ENCODE measurements at regions not wholly inside any gene's neighbourhood (a gene's known extent, or its start where the extent isn't known, plus 50 kb on each side); places are given as distances from the start of the nearest gene placed in this dataset.
A peak's percentile ranks its signal among the peaks of the same experiment; 100 is the strongest.

DNA sequence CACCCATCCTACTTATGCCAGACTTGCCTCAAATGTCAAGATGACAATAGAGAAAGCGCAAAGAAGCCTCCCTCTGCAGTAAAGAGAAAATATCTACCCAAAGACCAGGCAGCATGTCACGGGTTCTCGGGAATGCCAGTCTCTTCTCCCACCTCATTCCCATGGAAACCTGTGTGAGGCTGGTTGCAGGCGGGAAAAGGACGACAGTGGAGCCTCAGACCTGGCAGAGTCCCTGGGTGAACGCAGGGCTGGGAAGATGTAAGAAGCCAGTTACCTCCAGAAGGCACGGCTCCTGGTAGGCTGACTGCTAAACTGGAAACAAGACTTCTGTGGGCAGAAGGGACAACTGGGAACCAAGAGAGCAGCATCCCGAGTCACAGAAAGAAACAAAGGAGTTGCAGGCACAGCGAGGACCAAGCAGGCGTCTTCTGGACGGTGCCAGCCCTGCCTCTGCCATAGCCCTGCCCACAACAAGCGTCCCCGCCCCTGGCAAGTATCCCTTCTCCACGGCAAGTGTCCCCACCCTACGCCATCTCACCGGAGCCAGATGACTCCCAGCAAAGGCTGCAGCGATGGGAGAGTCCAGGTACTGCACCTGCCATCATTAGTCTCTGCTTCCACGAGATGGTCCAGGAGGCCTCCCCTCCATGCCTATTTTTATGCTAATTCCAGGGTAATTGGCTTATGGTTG is 440.8 kb upstream of the MYT1L start:
- H3K27ac ChIP-seq (ENCODE audit: low read depth in 1 of 2, low read length in 2 of 2) = no peak overlapping the region
- DNase-seq (ENCODE audit: low spot score) = no peak
- no peak for TF ChIP-seq SP1 (IDR thresholded peaks at IDR 0.05)
- TF ChIP-seq HNF4A (conservative IDR thresholded peaks at IDR 0.05) = no peak
- TF ChIP-seq RXRA (IDR thresholded peaks at IDR 0.05) = no peak
- no peak for TF ChIP-seq GABPA (IDR thresholded peaks at IDR 0.05 in 1 of 2, conservative IDR thresholded peaks at IDR 0.05 in 1 of 2)
- no peak for TF ChIP-seq TAF1 (conservative IDR thresholded peaks at IDR 0.05)
- TF ChIP-seq, protein P1, sequence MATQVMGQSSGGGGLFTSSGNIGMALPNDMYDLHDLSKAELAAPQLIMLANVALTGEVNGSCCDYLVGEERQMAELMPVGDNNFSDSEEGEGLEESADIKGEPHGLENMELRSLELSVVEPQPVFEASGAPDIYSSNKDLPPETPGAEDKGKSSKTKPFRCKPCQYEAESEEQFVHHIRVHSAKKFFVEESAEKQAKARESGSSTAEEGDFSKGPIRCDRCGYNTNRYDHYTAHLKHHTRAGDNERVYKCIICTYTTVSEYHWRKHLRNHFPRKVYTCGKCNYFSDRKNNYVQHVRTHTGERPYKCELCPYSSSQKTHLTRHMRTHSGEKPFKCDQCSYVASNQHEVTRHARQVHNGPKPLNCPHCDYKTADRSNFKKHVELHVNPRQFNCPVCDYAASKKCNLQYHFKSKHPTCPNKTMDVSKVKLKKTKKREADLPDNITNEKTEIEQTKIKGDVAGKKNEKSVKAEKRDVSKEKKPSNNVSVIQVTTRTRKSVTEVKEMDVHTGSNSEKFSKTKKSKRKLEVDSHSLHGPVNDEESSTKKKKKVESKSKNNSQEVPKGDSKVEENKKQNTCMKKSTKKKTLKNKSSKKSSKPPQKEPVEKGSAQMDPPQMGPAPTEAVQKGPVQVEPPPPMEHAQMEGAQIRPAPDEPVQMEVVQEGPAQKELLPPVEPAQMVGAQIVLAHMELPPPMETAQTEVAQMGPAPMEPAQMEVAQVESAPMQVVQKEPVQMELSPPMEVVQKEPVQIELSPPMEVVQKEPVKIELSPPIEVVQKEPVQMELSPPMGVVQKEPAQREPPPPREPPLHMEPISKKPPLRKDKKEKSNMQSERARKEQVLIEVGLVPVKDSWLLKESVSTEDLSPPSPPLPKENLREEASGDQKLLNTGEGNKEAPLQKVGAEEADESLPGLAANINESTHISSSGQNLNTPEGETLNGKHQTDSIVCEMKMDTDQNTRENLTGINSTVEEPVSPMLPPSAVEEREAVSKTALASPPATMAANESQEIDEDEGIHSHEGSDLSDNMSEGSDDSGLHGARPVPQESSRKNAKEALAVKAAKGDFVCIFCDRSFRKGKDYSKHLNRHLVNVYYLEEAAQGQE (IDR thresholded peaks at IDR 0.05) = no peak
- TF ChIP-seq EGR1 (IDR thresholded peaks at IDR 0.05; ENCODE audit: low read depth in 2 of 2) = no peak
- TF ChIP-seq, protein P2, sequence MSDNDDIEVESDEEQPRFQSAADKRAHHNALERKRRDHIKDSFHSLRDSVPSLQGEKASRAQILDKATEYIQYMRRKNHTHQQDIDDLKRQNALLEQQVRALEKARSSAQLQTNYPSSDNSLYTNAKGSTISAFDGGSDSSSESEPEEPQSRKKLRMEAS (IDR thresholded peaks at IDR 0.05) = no peak
- TF ChIP-seq, protein P3, sequence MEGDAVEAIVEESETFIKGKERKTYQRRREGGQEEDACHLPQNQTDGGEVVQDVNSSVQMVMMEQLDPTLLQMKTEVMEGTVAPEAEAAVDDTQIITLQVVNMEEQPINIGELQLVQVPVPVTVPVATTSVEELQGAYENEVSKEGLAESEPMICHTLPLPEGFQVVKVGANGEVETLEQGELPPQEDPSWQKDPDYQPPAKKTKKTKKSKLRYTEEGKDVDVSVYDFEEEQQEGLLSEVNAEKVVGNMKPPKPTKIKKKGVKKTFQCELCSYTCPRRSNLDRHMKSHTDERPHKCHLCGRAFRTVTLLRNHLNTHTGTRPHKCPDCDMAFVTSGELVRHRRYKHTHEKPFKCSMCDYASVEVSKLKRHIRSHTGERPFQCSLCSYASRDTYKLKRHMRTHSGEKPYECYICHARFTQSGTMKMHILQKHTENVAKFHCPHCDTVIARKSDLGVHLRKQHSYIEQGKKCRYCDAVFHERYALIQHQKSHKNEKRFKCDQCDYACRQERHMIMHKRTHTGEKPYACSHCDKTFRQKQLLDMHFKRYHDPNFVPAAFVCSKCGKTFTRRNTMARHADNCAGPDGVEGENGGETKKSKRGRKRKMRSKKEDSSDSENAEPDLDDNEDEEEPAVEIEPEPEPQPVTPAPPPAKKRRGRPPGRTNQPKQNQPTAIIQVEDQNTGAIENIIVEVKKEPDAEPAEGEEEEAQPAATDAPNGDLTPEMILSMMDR (IDR thresholded peaks at IDR 0.05; ENCODE audit: low read depth, low read length, missing input control) = no peak
- TF ChIP-seq RAD21 (IDR thresholded peaks at IDR 0.05) = no peak
- no peaks in the 10 kb centered on the region for H3K36me3 ChIP-seq (ENCODE audit: control insufficient read depth in 4 of 4, insufficient read depth in 3 of 4, low read depth in 1 of 4, low read length in 3 of 4)
- H3K9ac ChIP-seq (ENCODE audit: low read depth in 1 of 2, low read length in 2 of 2) = no peak overlapping the region
- H3K9me3 ChIP-seq (ENCODE audit: control insufficient read depth in 4 of 4, low read length in 3 of 4) = peaks cover 0 to 3% (median 0%) of the 10 kb centered on the region in 4 donors
- 78% methylated on average over 18 of the region's 18 CpGs for WGBS
- H3K27me3 ChIP-seq (ENCODE audit: control insufficient read depth in 4 of 4, insufficient read depth in 4 of 4, low read length in 3 of 4) = no peaks in the 10 kb centered on the region
- H3K4me3 ChIP-seq (ENCODE audit: low read depth in 1 of 3, low read length in 3 of 3) = no peak overlapping the region
- no peaks in the 10 kb centered on the region for H3K4me1 ChIP-seq (ENCODE audit: control insufficient read depth in 4 of 4, insufficient read depth in 4 of 4, low read length in 3 of 4)

DNA sequence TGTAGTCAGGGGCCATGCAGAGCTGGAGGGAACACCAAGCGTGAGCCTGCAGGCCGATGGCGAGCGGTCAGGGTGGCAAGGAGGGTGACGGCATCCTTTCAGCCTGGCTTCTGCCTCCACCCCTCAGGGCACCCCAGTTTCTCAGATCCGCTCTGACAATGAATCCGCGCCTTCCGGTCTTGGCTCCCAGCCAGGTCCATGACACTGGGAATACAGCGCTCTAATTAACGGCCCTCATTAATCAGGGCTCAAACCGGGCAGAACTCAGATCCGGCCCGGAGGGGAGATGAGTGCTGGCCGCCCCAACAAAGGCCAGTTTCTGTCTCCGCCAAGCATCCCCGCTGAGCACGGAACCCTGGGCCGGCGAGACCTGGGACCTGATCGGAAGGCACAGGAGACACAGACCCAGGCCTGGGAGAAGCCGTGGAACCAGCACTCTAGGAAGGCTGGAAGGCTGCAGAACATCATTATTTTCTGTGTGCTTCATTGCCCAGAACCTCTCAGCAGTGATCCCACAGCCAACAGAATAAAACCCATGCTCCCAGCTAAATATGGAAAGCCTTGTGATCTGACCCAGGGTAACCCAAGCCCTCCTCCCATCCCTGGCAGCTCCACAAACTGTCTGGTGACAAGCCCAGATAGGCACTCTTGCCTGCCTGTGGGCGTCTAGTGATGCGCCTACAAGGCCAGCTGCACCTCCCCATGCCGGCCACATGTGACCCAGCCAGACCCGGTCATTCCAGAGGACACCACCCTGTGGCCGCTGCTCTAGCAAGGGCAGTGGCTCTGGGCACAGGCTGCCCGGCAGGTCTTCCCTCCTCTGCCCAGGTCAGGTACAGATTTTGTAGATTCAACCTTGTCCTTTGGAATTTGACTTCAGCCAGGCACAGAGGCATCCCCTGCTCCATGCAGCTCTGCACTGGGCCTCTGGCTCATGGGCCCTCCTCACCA is 438.7 kb upstream of the MYT1L start:
- no peak for DNase-seq (ENCODE audit: low spot score)
- Histone ChIP-seq H3K9ac (ENCODE audit: low read depth in 1 of 2, low read length in 2 of 2) (no peak overlapping the region), H3K27me3 (ENCODE audit: control insufficient read depth in 4 of 4, insufficient read depth in 4 of 4, low read length in 3 of 4) (no peaks in the 10 kb centered on the region), H3K4me1 (ENCODE audit: control insufficient read depth in 4 of 4, insufficient read depth in 4 of 4, low read length in 3 of 4) (no peaks in the 10 kb centered on the region), H3K4me3 (ENCODE audit: low read depth in 1 of 3, low read length in 3 of 3) (no peak overlapping the region), H3K9me3 (ENCODE audit: control insufficient read depth in 4 of 4, low read length in 3 of 4) (no peaks in the 10 kb centered on the region), H3K36me3 (ENCODE audit: control insufficient read depth in 4 of 4, insufficient read depth in 3 of 4, low read depth in 1 of 4, low read length in 3 of 4) (no peaks in the 10 kb centered on the region), H3K27ac (ENCODE audit: low read depth in 1 of 2, low read length in 2 of 2) (peak overlapping the region in 1 of 2 donors; percentile 6)
- 80% methylated on average over 28 of the region's 28 CpGs for WGBS
- TF ChIP-seq HNF4A (conservative IDR thresholded peaks at IDR 0.05) (no peak), NR2F2 (IDR thresholded peaks at IDR 0.05) (no peak), SP1 (IDR thresholded peaks at IDR 0.05) (no peak), GABPA (IDR thresholded peaks at IDR 0.05 in 1 of 2, conservative IDR thresholded peaks at IDR 0.05 in 1 of 2) (no peak), JUND (IDR thresholded peaks at IDR 0.05) (no peak), FOXA1 (IDR thresholded peaks at IDR 0.05) (no peak), EGR1 (IDR thresholded peaks at IDR 0.05; ENCODE audit: low read depth in 2 of 2) (no peak), RAD21 (IDR thresholded peaks at IDR 0.05) (no peak)
- TF ChIP-seq, protein P1 (IDR thresholded peaks at IDR 0.05) = no peak
- TF ChIP-seq, protein P4, sequence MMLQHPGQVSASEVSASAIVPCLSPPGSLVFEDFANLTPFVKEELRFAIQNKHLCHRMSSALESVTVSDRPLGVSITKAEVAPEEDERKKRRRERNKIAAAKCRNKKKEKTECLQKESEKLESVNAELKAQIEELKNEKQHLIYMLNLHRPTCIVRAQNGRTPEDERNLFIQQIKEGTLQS (IDR thresholded peaks at IDR 0.05) = no peak

All from liver (tissue), 8 donors.